ENCODE measurements at regions not wholly inside any gene's neighbourhood (a gene's known extent, or its start where the extent isn't known, plus 50 kb on each side); places are given as distances from the start of the nearest gene placed in this dataset.
A peak's percentile ranks its signal among the peaks of the same experiment; 100 is the strongest.
"Not testable (repeated sequence)": the region's sequence is repeated elsewhere in the genome, so short reads cannot be mapped to it uniquely, and the experiment has no call there.

GRCh38 chr15:53811530-53811929 lies 52.1 kb upstream of the WDR72 start:
- no peaks in the 10 kb centered on the region for H3K9me2 ChIP-seq (ENCODE audit: low read depth, low read length)
- no peaks in the 10 kb centered on the region for H3F3A ChIP-seq (ENCODE audit: insufficient read depth, low read length)
- H4K20me1 ChIP-seq (ENCODE audit: insufficient read depth, low read length): no peaks in the 10 kb centered on the region
- TF ChIP-seq EZH2 (IDR thresholded peaks at IDR 0.05; ENCODE audit: borderline replicate concordance, low read length): no peak
- peak; percentile 39 for TF ChIP-seq CTCF (IDR thresholded peaks at IDR 0.05; ENCODE audit: low read length)
- H2AFZ ChIP-seq (ENCODE audit: low read length): no peak overlapping the region
- no peak overlapping the region for H3K27ac ChIP-seq (ENCODE audit: low read depth, low read length, poor library complexity, severe bottlenecking)
- H3K4me2 ChIP-seq (ENCODE audit: low read length): no peak overlapping the region
- no peak overlapping the region for H3K9ac ChIP-seq (ENCODE audit: low read length)
- no peaks in the 10 kb centered on the region for H3K27me3 ChIP-seq (ENCODE audit: insufficient read depth, low read length)
- H3K79me2 ChIP-seq (ENCODE audit: insufficient read depth, low read length): no peaks in the 10 kb centered on the region
- no peaks in the 10 kb centered on the region for H3K4me1 ChIP-seq (ENCODE audit: insufficient read depth, low read length, severe bottlenecking)
- H3K4me3 ChIP-seq (ENCODE audit: low read depth, low read length, poor library complexity, severe bottlenecking): no peak overlapping the region
- no peaks in the 10 kb centered on the region for H3K36me3 ChIP-seq (ENCODE audit: insufficient read depth, low read length)
- no peaks in the 10 kb centered on the region for H3K9me3 ChIP-seq (ENCODE audit: low read length)

- H3K4me3 ChIP-seq (ENCODE audit: low read depth, low read length, poor library complexity, severe bottlenecking); H3K9ac ChIP-seq (ENCODE audit: low read length); H3K36me3 ChIP-seq (ENCODE audit: insufficient read depth, low read length); H3K79me2 ChIP-seq (ENCODE audit: insufficient read depth, low read length); H3K27ac ChIP-seq (ENCODE audit: low read depth, low read length, poor library complexity, severe bottlenecking); H3F3A ChIP-seq (ENCODE audit: insufficient read depth, low read length); H3K9me3 ChIP-seq (ENCODE audit: low read length); H3K4me2 ChIP-seq (ENCODE audit: low read length); H3K4me1 ChIP-seq (ENCODE audit: insufficient read depth, low read length, severe bottlenecking); H4K20me1 ChIP-seq (ENCODE audit: insufficient read depth, low read length); H3K27me3 ChIP-seq (ENCODE audit: insufficient read depth, low read length); H3K9me2 ChIP-seq (ENCODE audit: low read depth, low read length); H2AFZ ChIP-seq (ENCODE audit: low read length): not testable (repeated sequence)
These were observed 50.8 kb upstream of the WDR72 start for GRCh38 chr15:53810306-53810705.

All from OCI-LY1 (cell line).